Iris pigment epithelial cell (primary cell): ENCODE measurements at regions not wholly inside any gene's neighbourhood (a gene's known extent, or its start where the extent isn't known, plus 50 kb on each side); places are given as distances from the start of the nearest gene placed in this dataset.

Experiments
- DNase-seq: peaks from one replicate; pipeline ENCODE4 v3.0.0-alpha.2; 2011; ENCODE audit warnings: low read depth

GRCh38 chr14:97655169-97655948 is 858.2 kb downstream of the VRK1 start:
- no peak for DNase-seq

GRCh38 chr14:97657609-97658008 is 860.4 kb downstream of the VRK1 start:
- DNase-seq: no peak

- DNase-seq: no peak
Measured at GRCh38 chr14:97687944-97688630, 890.9 kb downstream of the VRK1 start.

GRCh38 chr14:97688631-97689336 is 891.6 kb downstream of the VRK1 start:
- no peak for DNase-seq

DNA sequence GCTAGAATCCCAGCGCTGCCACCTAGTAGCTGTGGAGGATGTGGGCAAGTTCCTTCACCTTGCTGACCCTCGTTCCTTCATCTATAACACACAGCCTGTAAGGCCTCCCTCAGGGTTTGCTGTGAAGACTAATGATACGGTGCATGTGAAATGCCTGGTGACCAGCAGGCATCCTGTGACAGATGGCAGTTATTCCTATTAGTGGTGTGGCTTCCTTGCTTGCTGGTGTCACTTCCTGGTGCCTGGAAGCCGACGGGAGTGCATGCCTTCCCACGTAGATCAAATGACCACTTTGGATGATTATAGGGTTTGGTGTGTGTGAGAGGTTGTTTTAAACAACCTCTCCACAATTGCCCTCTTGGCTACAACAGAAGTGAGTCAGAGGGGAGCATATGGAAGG is 894.9 kb downstream of the VRK1 start:
- no peak for DNase-seq

DNA sequence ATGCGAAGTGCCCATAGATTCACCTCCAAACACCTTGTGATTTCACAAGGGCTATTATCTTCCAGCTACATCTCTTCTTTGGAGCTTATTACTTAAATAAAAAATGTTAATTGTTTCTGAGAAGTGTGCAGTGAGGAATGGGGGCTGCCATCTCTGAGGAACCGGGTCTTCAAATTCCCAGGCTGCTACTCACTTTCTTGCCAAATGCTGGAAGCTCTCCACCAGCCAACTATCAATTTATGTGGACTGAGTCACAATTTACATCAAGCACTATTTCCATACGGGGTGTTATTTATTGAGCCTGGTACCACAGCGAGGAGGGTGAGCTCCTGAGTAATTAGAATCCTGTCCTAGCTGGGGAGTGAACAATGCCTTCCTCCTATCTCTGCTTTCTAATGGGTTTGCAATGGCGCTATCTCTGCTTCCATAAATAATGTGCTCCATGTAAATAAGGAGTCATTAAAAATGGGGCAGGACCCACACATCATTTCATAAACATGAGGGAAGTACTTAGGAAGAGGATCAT is 898.3 kb downstream of the VRK1 start:
- no peak for DNase-seq

DNA sequence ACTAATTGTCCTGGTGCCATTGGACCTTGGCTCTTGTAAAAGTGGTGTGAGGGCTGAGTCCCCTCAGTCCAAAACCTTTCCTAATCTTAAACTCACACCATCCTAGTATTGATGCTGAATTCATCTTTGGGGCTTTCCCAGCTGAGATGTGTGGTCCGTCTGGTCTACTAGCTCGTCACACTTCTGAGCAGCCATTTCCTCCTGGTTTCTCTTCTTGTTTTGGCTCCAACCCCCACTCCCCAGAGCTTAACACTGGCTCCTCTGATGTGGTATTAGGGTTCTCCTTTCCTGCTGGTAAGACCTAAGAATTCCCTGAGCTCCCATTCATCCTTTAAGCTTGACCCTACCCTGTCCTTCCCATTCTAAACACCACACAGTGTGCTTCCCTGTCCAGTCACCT is 900.6 kb downstream of the VRK1 start:
- no peak for DNase-seq

DNA sequence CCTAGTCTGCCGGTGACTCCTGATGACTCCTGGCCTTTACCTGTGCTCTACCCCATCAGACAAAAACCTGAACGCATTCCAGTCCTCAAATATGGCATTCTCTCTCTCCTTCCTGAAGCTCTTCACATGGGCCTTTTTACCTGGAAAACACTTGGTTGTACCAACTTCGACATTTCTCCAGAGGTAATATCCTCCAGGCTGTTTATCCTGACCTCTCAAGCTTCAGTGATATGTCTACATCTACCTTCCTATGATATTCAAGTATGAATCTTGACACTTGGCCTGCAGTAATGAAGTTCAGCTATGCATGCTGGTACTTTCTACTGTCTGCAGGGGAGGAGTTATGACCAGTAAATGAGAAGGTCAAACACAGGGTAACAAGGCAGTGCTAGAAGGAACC is 901.8 kb downstream of the VRK1 start:
- DNase-seq: no peak

DNA sequence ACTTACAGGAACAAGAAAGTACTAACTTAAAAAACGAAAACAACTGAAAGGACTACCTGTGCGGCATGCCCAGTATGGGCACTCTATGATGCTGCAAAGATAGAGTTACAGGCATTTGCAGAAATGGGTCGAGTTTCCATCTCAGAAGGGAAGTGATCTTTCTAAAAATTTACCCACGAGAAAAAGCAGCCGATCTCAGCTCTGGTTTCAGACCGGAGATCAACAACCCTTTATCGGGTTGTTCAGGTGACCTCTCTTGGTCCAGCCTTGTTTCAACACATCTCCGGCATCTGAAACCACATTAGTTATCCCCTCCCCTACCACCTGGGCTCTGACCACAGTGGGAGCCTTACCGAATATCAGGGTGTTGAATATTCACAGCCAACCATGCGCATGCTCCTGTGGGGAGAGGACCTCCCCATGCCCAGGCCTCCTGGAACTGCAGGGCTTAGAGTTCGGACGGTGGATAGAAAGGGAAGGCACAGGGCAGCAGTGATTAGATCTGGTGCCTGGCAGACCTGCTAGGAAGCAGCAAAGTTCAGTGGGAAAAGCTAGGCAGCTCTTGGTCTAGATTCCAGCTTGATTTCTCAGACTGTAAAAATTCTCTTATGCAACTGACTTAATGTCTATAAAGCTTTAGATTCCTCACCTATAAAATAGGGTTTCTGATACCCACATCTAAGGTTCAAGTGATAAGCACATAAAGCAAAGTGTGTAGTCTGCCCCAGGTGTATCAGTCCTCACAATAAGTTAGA is 906.0 kb downstream of the VRK1 start:
- no peak for DNase-seq

DNA sequence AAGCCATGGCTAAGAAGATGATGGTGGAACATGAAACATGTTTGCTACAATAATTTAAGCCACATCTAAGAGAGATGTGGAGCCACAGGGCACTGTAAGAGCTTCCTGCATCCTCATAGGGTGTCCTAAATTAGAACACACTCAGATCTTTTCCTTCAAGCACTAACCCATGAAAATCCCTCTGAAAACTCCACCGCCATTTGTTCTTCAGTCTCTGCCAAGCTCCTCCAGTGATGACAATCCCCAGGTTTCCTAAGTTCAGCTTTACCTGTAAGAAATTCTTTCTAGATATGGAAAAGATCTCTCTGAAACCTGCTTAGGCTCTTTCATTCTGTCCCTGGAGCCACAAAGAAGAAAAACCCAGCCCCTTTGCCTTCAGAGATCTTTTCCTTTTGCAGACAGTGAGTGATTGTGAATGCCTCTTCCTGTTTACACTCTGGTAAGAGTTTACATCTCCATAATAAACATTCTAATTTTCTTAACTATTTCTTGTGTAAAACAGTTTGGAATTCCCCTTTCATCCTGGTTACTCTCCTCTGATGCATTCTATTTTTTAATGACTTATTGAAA is 907.2 kb downstream of the VRK1 start:
- no peak for DNase-seq

- no peak for DNase-seq
Measured at GRCh38 chr14:97705107-97705506, 907.9 kb downstream of the VRK1 start.

GRCh38 chr14:97705976-97706375 is 908.8 kb downstream of the VRK1 start:
- no peak for DNase-seq

DNA sequence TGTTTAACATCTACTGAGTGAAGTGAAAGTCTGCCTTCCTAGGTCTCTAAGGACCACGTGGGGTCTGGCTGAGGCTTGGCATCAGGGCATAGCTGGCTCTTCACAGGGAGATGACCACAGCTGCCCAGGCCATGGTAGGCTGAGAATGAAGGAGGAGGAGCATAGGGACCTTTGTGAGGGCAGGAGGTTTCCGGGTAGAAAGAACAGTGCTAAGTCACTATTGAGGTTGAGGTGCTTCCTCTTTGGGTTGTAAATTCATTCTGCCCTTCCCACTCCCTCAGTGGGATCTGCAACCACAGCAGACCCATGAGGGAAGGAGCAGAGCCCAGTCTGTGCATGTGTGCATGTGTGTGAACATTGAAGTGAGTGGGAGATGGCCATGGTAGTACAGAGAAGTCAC is 909.6 kb downstream of the VRK1 start:
- DNase-seq: no peak

- no peak for DNase-seq
Measured at GRCh38 chr14:97707603-97708002, 910.4 kb downstream of the VRK1 start.

DNA sequence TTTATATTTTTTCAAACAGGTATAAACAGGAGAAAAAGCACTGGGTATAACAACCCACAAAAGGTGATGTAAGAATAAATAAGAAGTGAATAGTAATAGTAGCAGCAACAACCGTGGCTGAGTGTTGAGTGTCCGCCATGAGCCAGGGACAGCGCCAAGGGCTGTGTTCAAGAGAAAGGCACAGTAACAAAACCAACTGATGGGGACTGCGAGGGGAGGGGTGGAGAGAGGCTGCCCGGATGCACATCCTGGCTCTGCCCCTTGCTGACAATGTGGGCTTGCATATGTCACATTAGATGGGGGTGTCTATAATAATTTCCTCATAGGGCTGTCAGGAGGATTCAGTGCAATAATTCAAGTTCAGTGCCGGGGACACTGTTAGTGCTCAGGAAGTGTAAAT is 912.4 kb downstream of the VRK1 start:
- DNase-seq: no peak

GRCh38 chr14:97710726-97711125 is 913.5 kb downstream of the VRK1 start:
- DNase-seq: no peak

DNA sequence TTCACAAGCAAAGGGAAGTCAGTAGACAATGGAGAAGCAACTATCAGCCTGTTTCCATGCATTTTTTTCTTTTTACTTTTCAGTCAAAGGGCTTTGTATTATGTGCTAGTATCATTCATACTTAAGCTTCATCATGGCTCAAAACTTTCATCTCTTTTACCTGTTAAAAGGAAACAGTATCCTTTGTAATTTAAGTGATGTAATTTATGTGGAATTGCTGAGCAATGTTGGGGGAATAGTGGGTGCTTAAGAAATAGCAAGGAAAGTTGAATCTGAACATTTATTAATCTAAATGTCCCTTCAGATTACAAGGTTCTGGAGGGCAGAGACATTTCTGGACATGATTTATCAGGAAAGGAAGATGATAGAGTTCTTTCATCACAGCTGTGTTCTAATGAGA is 915.3 kb downstream of the VRK1 start:
- no peak for DNase-seq

GRCh38 chr14:97713023-97713422 is 915.8 kb downstream of the VRK1 start:
- DNase-seq: no peak

DNA sequence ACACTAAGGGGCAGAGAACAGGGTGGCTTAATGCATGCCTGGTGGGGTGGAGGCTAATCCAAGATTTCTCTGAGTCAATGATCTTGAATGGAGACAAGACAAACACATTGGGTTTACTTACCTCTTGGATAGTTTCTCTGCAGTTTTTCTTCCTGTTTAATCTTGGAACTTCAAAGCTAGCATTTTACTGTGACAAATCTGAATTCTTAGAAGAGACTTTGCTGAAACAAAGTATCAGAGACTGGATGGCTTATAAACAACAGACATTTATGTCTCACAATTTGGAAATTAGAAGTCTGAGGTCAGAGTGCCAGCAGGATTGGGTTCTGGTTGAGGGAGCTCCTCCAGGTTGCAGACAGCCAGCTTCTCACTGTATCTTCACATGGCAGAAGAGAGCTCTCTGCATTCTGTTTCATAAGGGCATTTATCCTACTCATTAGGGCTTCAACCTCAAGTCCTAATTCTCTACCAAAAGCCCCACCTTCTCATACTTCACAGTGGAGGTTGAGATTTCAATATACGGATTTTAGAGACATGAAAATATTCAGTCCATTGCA is 921.8 kb downstream of the VRK1 start:
- no peak for DNase-seq

DNA sequence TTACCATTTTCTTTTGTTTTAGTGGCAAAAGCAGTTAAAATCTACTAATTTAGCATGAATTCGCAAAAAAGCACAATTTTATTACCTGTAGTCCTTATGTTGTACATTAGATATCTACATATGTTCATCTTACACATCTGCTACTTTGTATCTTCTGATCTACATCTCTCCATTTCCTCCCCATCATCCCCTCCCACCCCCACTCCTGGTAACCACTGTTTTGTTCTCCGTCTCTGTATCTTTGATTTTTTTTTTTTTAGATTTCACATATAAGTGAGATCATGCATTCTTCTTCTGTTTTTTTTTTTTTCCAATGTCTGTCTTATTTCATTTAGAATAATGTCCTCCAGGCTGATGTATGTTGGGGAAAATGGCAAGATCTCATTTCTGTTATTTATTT is 922.7 kb downstream of the VRK1 start:
- no peak for DNase-seq

GRCh38 chr14:97723351-97723750 is 926.2 kb downstream of the VRK1 start:
- no peak for DNase-seq

- no peak for DNase-seq
Measured at GRCh38 chr14:97723819-97724218, 926.6 kb downstream of the VRK1 start.
